IMR-90 (cell line): ENCODE measurements at regions not wholly inside any gene's neighbourhood (a gene's known extent, or its start where the extent isn't known, plus 50 kb on each side); places are given as distances from the start of the nearest gene placed in this dataset.

Experiments
- ATAC-seq: fragments of 200-7000 bp; cut with Tn5 transposase; 2 replicates; pipeline ENCODE4 v1.9.1; 2020; ENCODE audit warnings: low read depth, mild to moderate bottlenecking, moderate library complexity
- BruUV-seq: library from RNA; stranded (reverse); fragments of 400-500 nt; replicated peaks from 2 replicates; lab custom pipeline; 2021; lab: Mats Ljungman, UMichigan
- CTCF ChIA-PET: fragments of 300-600 bp; formaldehyde crosslinking; extraction: SDS; loops from one replicate; lab custom pipeline; 2021; ENCODE audit warnings: antibody characterized with exemption; lab: Yijun Ruan, JAX
- POLR2A ChIA-PET: fragments of 300-600 bp; sonication (Branson Sonifier 250); formaldehyde crosslinking; loops from one replicate; lab custom pipeline; 2022; ENCODE audit warnings: antibody characterized with exemption; ENCODE audit not compliant: unreplicated experiment; lab: Charles Lee
- DNase-seq: peaks from one replicate; pipeline ENCODE4 v3.0.0; 2013
- H2AFZ ChIP-seq: replicated peaks from 2 replicates; pipeline ENCODE3; 2013; ENCODE audit warnings: low read length, mild to moderate bottlenecking; ENCODE audit not compliant: poor library complexity
- H2AK5ac ChIP-seq: 2 replicates; pipeline ENCODE4 v1.6.1; 2013; ENCODE audit warnings: low read depth, low read length, inconsistent platforms
- H2AK9ac ChIP-seq: replicated peaks from 2 replicates; pipeline ENCODE3; 2013; ENCODE audit warnings: mild to moderate bottlenecking, low read depth, low read length, moderate library complexity; ENCODE audit not compliant: poor library complexity
- H2BK120ac ChIP-seq: 2 replicates; pipeline ENCODE4 v1.6.1; 2013; ENCODE audit warnings: low read depth, low read length, inconsistent platforms
- H2BK15ac ChIP-seq: 3 replicates; pipeline ENCODE4 v1.6.1; 2013; ENCODE audit warnings: low read depth, low read length, inconsistent platforms
- H2BK20ac ChIP-seq: 2 replicates; pipeline ENCODE4 v1.6.1; 2013; ENCODE audit warnings: low read depth, mild to moderate bottlenecking, inconsistent platforms, low read length, moderate library complexity
- H2BK5ac ChIP-seq: 2 replicates; pipeline ENCODE4 v1.6.1; 2013; ENCODE audit warnings: mild to moderate bottlenecking, low read depth, low read length, inconsistent platforms; ENCODE audit not compliant: poor library complexity, severe bottlenecking
- H3K14ac ChIP-seq: replicated peaks from 2 replicates; pipeline ENCODE4 v1.6.1; 2013; ENCODE audit warnings: low read depth, low read length, inconsistent platforms
- H3K18ac ChIP-seq: 2 replicates; pipeline ENCODE4 v1.6.1; 2013; ENCODE audit warnings: low read depth, low read length, control low read depth
- H3K23ac ChIP-seq: 2 replicates; pipeline ENCODE4 v1.6.1; 2013; ENCODE audit warnings: low read depth, low read length, inconsistent platforms
- H3K27ac ChIP-seq: 2 replicates; pipeline ENCODE4 v1.5.1; 2013; ENCODE audit warnings: mild to moderate bottlenecking, control low read depth, low read length; ENCODE audit not compliant: insufficient read depth
- H3K27me3 ChIP-seq: 2 replicates; pipeline ENCODE4 v1.6.1; 2013; ENCODE audit warnings: low read length; ENCODE audit not compliant: control insufficient read depth, insufficient read depth
- H3K36me3 ChIP-seq: 2 replicates; pipeline ENCODE4 v1.6.1; 2013; ENCODE audit warnings: low read length, mixed read lengths; ENCODE audit not compliant: control insufficient read depth, insufficient read depth
- H3K4ac ChIP-seq: 2 replicates; pipeline ENCODE4 v1.6.1; 2013; ENCODE audit warnings: low read depth, low read length, inconsistent platforms
- H3K4me1 ChIP-seq: 2 replicates; pipeline ENCODE4 v1.6.1; 2013; ENCODE audit warnings: low read length, mixed read lengths; ENCODE audit not compliant: control insufficient read depth, insufficient read depth
- H3K4me2 ChIP-seq: 2 replicates; pipeline ENCODE4 v1.6.1; 2013; ENCODE audit warnings: low read depth, mild to moderate bottlenecking, control low read depth, low read length, moderate library complexity
- H3K4me3 ChIP-seq: 2 replicates; pipeline ENCODE4 v1.5.1; 2013; ENCODE audit warnings: low read depth, mild to moderate bottlenecking, control low read depth, low read length, moderate library complexity; ENCODE audit not compliant: insufficient read depth
- H3K56ac ChIP-seq: 2 replicates; pipeline ENCODE4 v1.6.1; 2013; ENCODE audit warnings: low read length, inconsistent platforms; ENCODE audit not compliant: insufficient read depth; ENCODE audit errors: extremely low read depth
- H3K79me1 ChIP-seq, 2 experiments: 2 replicates each; pipeline ENCODE4 v1.6.1; 2013; ENCODE audit warnings: low read length in 2 of 2, inconsistent platforms in 1 of 2, low read depth in 1 of 2
- H3K9ac ChIP-seq: 2 replicates; pipeline ENCODE4 v1.6.1; 2013; ENCODE audit warnings: low read depth, low read length, control low read depth
- H3K9me1 ChIP-seq: 2 replicates; pipeline ENCODE4 v1.6.1; 2013; ENCODE audit warnings: low read length, inconsistent platforms; ENCODE audit not compliant: insufficient read depth
- H3K9me3 ChIP-seq: 2 replicates; pipeline ENCODE4 v1.6.1; 2013; ENCODE audit warnings: low read length; ENCODE audit not compliant: control insufficient read depth, insufficient read depth
- H4K20me1 ChIP-seq: 2 replicates; pipeline ENCODE4 v1.6.1; 2013; ENCODE audit warnings: low read length, inconsistent platforms; ENCODE audit not compliant: insufficient read depth
- H4K5ac ChIP-seq: 2 replicates; pipeline ENCODE4 v1.6.1; 2013; ENCODE audit warnings: mild to moderate bottlenecking, low read depth, low read length, control low read depth
- H4K8ac ChIP-seq, 2 experiments: 2 replicates each; pipeline ENCODE4 v1.6.1; 2013; ENCODE audit warnings: low read depth in 2 of 2, low read length in 2 of 2, control low read depth in 1 of 2, inconsistent platforms in 1 of 2
- H4K91ac ChIP-seq: 2 replicates; pipeline ENCODE4 v1.6.1; 2013; ENCODE audit warnings: low read depth, low read length, inconsistent platforms; ENCODE audit not compliant: insufficient read depth
- BHLHE40 ChIP-seq: fragments of 150-350 bp; IDR thresholded peaks from 2 replicates; pipeline ENCODE4 v1.6.1; 2016; ENCODE audit warnings: mild to moderate bottlenecking, low read depth, low read length
- CHD1 ChIP-seq: IDR thresholded peaks from 2 replicates; pipeline ENCODE4 v1.6.1; 2012; ENCODE audit warnings: low read depth, low read length, improper control_type of control experiment
- FOS ChIP-seq: fragments of 150-350 bp; IDR thresholded peaks from 2 replicates; pipeline ENCODE4 v1.6.1; 2016; ENCODE audit warnings: low read depth, low read length
- MAFK ChIP-seq: IDR thresholded peaks from 2 replicates; pipeline ENCODE4 v1.6.1; 2012; ENCODE audit warnings: low read depth, low read length, improper control_type of control experiment
- MAZ ChIP-seq: IDR thresholded peaks from 2 replicates; pipeline ENCODE4 v1.6.1; 2012; ENCODE audit warnings: low read depth, mild to moderate bottlenecking, low read length, improper control_type of control experiment, moderate library complexity, borderline replicate concordance
- NFE2L2 ChIP-seq: fragments of 150-350 bp; IDR thresholded peaks from 2 replicates; pipeline ENCODE4 v1.6.1; 2016; ENCODE audit warnings: low read depth, mild to moderate bottlenecking, low read length
- RAD21 ChIP-seq: IDR thresholded peaks from 2 replicates; pipeline ENCODE4 v1.6.1; 2012; ENCODE audit warnings: low read length, improper control_type of control experiment
- RCOR1 ChIP-seq: IDR thresholded peaks from 2 replicates; pipeline ENCODE4 v1.6.1; 2012; ENCODE audit warnings: mild to moderate bottlenecking, low read length, improper control_type of control experiment; ENCODE audit not compliant: insufficient replicate concordance
- SMC3 ChIP-seq: fragments of 150-350 bp; IDR thresholded peaks from 2 replicates; pipeline ENCODE4 v1.6.1; 2016; ENCODE audit warnings: low read depth, mild to moderate bottlenecking, antibody characterized with exemption, low read length, moderate library complexity
- WGBS, 2 experiments: methylation state at CpG; one replicate each; pipeline versions ENCODE4 v1.1.5 to v1.1.7; 2013; ENCODE audit warnings: missing lambda C conversion rate in 2 of 2; ENCODE audit not compliant: insufficient read length in 1 of 2; ENCODE audit errors: extremely low coverage in 2 of 2; 5-methylcytosine and 5-hydroxymethylcytosine counted together
- dilution Hi-C: fragments of 300-500 bp; cut with HindIII; formaldehyde crosslinking; loops from one replicate; pipeline ENCODE4 v1.14.3; 2018; ENCODE audit warnings: low sequenced_read_pairs; ENCODE audit not compliant: unreplicated experiment
- in situ Hi-C: fragments of 300-500 bp; cut with MboI; formaldehyde crosslinking; loops from 3 replicates; pipeline ENCODE4 v1.14.3; 2019; ENCODE audit warnings: low sequenced_read_pairs, inconsistent platforms, mixed read lengths
- intact Hi-C: fragments of 100-400 bp; cut with micrococcal nuclease; formaldehyde crosslinking; loops from 2 replicates; pipeline ENCODE4 v1.10.0; 2022
- TF ChIP-seq, protein P1 (sequence below): fragments of 150-350 bp; IDR thresholded peaks from 2 replicates; pipeline ENCODE4 v1.6.1; 2017; ENCODE audit warnings: mild to moderate bottlenecking, antibody characterized with exemption, low read length, low read depth

- Histone ChIP-seq H4K20me1 (no peaks in the 10 kb centered on the region), H3K14ac (no peak overlapping the region), H2BK20ac (no peak overlapping the region), H3K36me3 (no peaks in the 10 kb centered on the region), H3K79me1 (no peaks in the 10 kb centered on the region), H3K9me1 (no peaks in the 10 kb centered on the region), H3K56ac (no peak overlapping the region), H3K4ac (no peak overlapping the region), H3K4me3 (no peak overlapping the region), H3K18ac (no peak overlapping the region), H2AK5ac (no peak overlapping the region), H3K23ac (no peak overlapping the region), H3K27ac (no peak overlapping the region), H2AK9ac (no peak overlapping the region), H2BK5ac (no peak overlapping the region), H3K27me3 (no peaks in the 10 kb centered on the region; the same call in 1 of the 2 replicates), H3K9me3 (no peaks in the 10 kb centered on the region), H2BK120ac (no peak overlapping the region), H3K4me1 (no peaks in the 10 kb centered on the region), H4K91ac (no peak overlapping the region), H2BK15ac (no peak overlapping the region), H4K5ac (no peak overlapping the region), H3K9ac (no peak overlapping the region), H3K4me2 (no peak overlapping the region), H4K8ac (no peak overlapping the region), H2AFZ (no peak overlapping the region)
- in situ Hi-C loops = no loop called here
- 80% methylated on average over 1 of the region's 4 CpGs; no CpG with 5 or more reads in 1 of the 2 experiments for WGBS, 2 experiments
- BruUV-seq = no TSS peak
- ATAC-seq (no peak), DNase-seq (no peak)
- intact Hi-C loops = no loop called here
- TF ChIP-seq CHD1 (no peak), BHLHE40 (no peak), FOS (no peak), RAD21 (no peak), NFE2L2 (no peak), MAZ (no peak), RCOR1 (no peak), SMC3 (no peak), MAFK (no peak)
- TF ChIP-seq, protein P1, sequence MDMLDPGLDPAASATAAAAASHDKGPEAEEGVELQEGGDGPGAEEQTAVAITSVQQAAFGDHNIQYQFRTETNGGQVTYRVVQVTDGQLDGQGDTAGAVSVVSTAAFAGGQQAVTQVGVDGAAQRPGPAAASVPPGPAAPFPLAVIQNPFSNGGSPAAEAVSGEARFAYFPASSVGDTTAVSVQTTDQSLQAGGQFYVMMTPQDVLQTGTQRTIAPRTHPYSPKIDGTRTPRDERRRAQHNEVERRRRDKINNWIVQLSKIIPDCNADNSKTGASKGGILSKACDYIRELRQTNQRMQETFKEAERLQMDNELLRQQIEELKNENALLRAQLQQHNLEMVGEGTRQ = no peak
- dilution Hi-C loops = no loop called here
- ChIA-PET POLR2A (no interaction called here), CTCF (no interaction called here)
Measured at GRCh38 chr2:126786765-126787164, 111.9 kb upstream of the TEX51 start.
